Peyer's patch (tissue), 4 donors: ENCODE measurements at regions not wholly inside any gene's neighbourhood (a gene's known extent, or its start where the extent isn't known, plus 50 kb on each side); places are given as distances from the start of the nearest gene placed in this dataset.

Source experiments
- DNase-seq, 3 donors: peaks; one replicate each; pipeline ENCODE4 v3.0.0-alpha.2; 2017 to 2019
- H3K27ac ChIP-seq, 4 donors: fragments of 200-600 bp; sonication (generic); one replicate each; pipeline ENCODE4 v1.5.1; 2016 to 2019
- H3K27me3 ChIP-seq, 2 donors: fragments of 200-600 bp; sonication (generic); one replicate each; pipeline ENCODE4 v1.5.1; 2019
- H3K36me3 ChIP-seq, 3 donors: fragments of 200-600 bp; sonication (generic); one replicate each; pipeline ENCODE4 v1.5.1; 2016 to 2019
- H3K4me1 ChIP-seq, 4 donors: fragments of 200-600 bp; sonication (generic); one replicate each; pipeline ENCODE4 v1.5.1; 2016 to 2019
- H3K4me3 ChIP-seq, 4 donors: fragments of 200-600 bp; sonication (generic); 1 replicate in 3 of 4; 2 replicates in 1 of 4; pipeline ENCODE4 v1.5.1; 2016 to 2019; ENCODE audit warnings: mild to moderate bottlenecking in 1 of 4
- H3K9me3 ChIP-seq, 4 donors: fragments of 200-600 bp; sonication (generic); one replicate each; pipeline ENCODE4 v1.5.1; 2016 to 2019; ENCODE audit warnings: mild to moderate bottlenecking in 1 of 4
- POLR2A ChIP-seq, 2 donors: fragments of 450-650 bp; IDR thresholded peaks; one replicate each; pipeline ENCODE4 v1.5.1; 2017; ENCODE audit warnings: antibody characterized with exemption in 2 of 2, mild to moderate bottlenecking in 2 of 2, moderate library complexity in 2 of 2
- TF ChIP-seq, protein P1 (sequence below), 6 experiments: fragments of 450-650 bp in 4 of 6; fragments of 200-600 bp in 2 of 6; sonication (generic) in 1 of 6; IDR thresholded peaks; one replicate each; pipeline ENCODE4 v1.5.1; 2017 to 2019; ENCODE audit warnings: antibody characterized with exemption in 6 of 6, mild to moderate bottlenecking in 3 of 6, moderate library complexity in 1 of 6

DNA sequence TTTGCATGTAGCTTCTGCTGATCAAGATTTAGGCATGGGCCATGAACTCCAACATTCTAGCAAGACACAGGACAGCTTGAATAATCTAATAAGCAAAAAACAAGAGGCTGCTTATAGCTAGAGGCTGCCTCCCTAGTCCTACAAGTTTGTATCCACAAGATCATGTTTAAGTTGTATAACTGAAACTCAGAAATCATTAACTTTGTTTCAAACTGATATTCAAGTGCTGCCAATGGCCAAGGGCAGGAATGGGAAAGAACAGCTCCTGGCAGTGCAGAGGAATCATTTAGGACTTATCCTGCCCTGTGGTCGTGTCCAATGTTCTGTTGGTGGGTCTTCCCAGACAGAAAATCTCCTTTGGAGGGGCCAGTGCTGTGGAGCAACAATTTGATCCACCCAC lies 209.6 kb upstream of the DDI1 start:
- H3K27ac ChIP-seq, result no peak overlapping the region
- DNase-seq, result no peak
- H3K27me3 ChIP-seq, result no peaks in the 10 kb centered on the region
- no peaks in the 10 kb centered on the region for H3K4me1 ChIP-seq
- TF ChIP-seq, protein P1, sequence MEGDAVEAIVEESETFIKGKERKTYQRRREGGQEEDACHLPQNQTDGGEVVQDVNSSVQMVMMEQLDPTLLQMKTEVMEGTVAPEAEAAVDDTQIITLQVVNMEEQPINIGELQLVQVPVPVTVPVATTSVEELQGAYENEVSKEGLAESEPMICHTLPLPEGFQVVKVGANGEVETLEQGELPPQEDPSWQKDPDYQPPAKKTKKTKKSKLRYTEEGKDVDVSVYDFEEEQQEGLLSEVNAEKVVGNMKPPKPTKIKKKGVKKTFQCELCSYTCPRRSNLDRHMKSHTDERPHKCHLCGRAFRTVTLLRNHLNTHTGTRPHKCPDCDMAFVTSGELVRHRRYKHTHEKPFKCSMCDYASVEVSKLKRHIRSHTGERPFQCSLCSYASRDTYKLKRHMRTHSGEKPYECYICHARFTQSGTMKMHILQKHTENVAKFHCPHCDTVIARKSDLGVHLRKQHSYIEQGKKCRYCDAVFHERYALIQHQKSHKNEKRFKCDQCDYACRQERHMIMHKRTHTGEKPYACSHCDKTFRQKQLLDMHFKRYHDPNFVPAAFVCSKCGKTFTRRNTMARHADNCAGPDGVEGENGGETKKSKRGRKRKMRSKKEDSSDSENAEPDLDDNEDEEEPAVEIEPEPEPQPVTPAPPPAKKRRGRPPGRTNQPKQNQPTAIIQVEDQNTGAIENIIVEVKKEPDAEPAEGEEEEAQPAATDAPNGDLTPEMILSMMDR (IDR thresholded peaks at IDR 0.05), result no peak
- no peak for TF ChIP-seq POLR2A (IDR thresholded peaks at IDR 0.05)
- no peaks in the 10 kb centered on the region for H3K36me3 ChIP-seq
- H3K9me3 ChIP-seq, result no peaks in the 10 kb centered on the region
- H3K4me3 ChIP-seq, result no peak overlapping the region

DNA sequence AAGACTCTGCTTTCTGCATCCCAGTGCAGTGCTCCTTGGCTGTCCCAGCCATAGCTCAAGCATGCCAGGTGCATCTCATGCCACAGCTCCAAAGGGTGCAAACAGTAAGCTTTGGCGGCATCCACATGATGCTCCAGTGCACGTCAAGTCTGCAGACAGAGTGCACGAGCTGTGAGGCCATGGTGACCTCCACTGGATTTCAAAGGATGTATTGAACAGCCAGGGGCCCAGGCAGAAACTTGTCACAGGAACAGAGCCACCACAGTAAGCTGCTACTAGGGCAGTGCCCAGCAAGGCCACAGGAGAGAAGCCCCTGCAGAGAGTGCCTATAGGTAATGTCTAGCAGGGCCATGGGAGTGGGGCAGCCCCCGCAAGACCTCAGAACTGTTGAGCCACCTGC lies 206.8 kb upstream of the DDI1 start:
- Histone ChIP-seq H3K27me3 (no peaks in the 10 kb centered on the region), H3K9me3 (no peaks in the 10 kb centered on the region), H3K4me1 (no peaks in the 10 kb centered on the region), H3K36me3 (no peaks in the 10 kb centered on the region), H3K4me3 (no peak overlapping the region), H3K27ac (no peak overlapping the region)
- no peak for DNase-seq
- TF ChIP-seq, protein P1 (IDR thresholded peaks at IDR 0.05), result no peak
- no peak for TF ChIP-seq POLR2A (IDR thresholded peaks at IDR 0.05)

DNA sequence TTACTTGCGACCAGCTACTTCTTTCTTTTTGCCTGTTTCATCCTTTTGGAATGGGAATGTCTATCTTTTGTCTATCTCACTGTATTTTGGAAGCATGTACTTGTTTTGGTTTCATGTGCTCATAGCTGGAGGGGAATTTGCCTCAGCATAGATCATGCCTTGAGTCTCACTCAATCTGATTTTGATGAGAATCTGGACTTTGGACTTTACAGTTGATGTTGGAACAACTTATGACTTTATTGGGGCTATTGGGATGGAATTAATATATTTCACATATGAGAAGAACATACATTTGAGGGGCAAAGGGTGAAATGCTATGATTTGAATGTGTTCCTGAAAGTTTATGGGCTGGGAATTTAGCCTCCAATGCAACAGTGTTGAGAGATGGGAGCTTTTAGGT lies 206.2 kb upstream of the DDI1 start:
- no peaks in the 10 kb centered on the region for H3K4me1 ChIP-seq
- TF ChIP-seq, protein P1 (IDR thresholded peaks at IDR 0.05), result no peak
- no peak for TF ChIP-seq POLR2A (IDR thresholded peaks at IDR 0.05)
- H3K36me3 ChIP-seq, result no peaks in the 10 kb centered on the region
- no peaks in the 10 kb centered on the region for H3K27me3 ChIP-seq
- DNase-seq, result no peak
- H3K4me3 ChIP-seq, result no peak overlapping the region
- no peak overlapping the region for H3K27ac ChIP-seq
- no peaks in the 10 kb centered on the region for H3K9me3 ChIP-seq

DNA sequence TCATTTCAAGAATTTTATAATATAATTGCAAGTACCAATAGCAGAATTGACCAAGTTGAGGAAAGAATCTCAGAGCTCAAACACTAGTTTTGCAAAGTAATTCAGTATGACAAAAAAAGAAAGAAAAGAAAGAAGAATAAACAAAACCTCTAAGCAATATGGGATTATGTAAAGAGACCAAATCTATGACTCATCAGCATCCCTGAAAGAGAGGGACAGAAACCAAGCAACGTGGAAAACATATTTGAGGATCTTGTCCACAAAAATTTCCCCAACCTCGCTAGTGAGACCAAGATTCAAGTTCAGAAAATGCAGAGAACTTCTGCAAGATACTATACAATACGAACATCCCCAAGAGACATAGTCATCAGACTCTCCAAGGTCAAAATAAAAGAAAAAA lies 203.7 kb upstream of the DDI1 start:
- no peaks in the 10 kb centered on the region for H3K36me3 ChIP-seq
- H3K27me3 ChIP-seq, result no peaks in the 10 kb centered on the region
- no peaks in the 10 kb centered on the region for H3K4me1 ChIP-seq
- no peak overlapping the region for H3K27ac ChIP-seq
- DNase-seq, result no peak
- no peaks in the 10 kb centered on the region for H3K9me3 ChIP-seq
- H3K4me3 ChIP-seq, result no peak overlapping the region
- TF ChIP-seq, protein P1 (IDR thresholded peaks at IDR 0.05), result no peak
- TF ChIP-seq POLR2A (IDR thresholded peaks at IDR 0.05), result no peak

DNA sequence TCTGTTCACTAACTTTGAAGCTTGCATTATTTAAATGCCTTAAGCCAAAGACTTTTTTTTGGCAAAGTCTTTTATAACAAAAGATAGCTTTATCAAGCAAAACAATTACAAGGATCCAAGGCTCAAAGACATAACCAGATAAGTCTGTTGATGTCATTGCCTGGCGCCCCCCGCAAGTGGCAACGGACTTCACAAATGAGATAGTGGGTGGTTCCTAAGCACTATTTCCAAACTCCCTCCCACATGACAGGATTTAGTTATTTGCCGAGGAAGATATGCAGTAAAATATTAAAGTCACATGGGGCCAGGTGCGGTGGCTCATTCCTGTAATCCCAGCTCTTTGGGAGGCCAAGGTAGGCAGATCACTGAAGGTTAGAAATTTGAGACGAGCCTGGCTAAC lies 194.2 kb upstream of the DDI1 start:
- no peaks in the 10 kb centered on the region for H3K36me3 ChIP-seq
- H3K4me3 ChIP-seq, result no peak overlapping the region
- TF ChIP-seq, protein P1 (IDR thresholded peaks at IDR 0.05), result no peak
- TF ChIP-seq POLR2A (IDR thresholded peaks at IDR 0.05), result no peak
- no peaks in the 10 kb centered on the region for H3K9me3 ChIP-seq
- no peak overlapping the region for H3K27ac ChIP-seq
- no peak for DNase-seq
- no peaks in the 10 kb centered on the region for H3K4me1 ChIP-seq
- no peaks in the 10 kb centered on the region for H3K27me3 ChIP-seq

DNA sequence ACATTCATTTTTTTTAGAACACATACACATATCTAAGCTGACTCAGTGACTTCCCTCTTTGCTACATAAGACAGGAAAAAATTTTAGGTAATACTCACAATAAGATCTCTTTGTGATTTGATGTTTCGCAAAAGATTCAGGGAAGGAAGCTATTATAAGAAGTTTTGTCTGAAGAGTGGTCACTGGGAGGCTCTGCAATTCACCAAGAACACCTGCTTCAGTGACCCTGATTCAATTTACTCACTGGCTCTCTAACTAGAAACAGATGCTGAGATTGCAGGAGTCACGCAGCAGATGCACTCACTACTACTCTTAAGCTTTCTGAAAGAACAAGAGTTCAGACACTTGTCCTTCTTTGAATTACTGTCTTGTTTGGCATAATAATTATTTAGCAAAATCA lies 193.6 kb upstream of the DDI1 start:
- H3K9me3 ChIP-seq, result no peaks in the 10 kb centered on the region
- H3K4me1 ChIP-seq, result no peaks in the 10 kb centered on the region
- TF ChIP-seq, protein P1 (IDR thresholded peaks at IDR 0.05), result no peak
- no peak for TF ChIP-seq POLR2A (IDR thresholded peaks at IDR 0.05)
- no peaks in the 10 kb centered on the region for H3K27me3 ChIP-seq
- no peak overlapping the region for H3K4me3 ChIP-seq
- no peaks in the 10 kb centered on the region for H3K36me3 ChIP-seq
- no peak for DNase-seq
- H3K27ac ChIP-seq, result no peak overlapping the region
